NCI-H2029 (cell line): ENCODE measurements at regions not wholly inside any gene's neighbourhood (a gene's known extent, or its start where the extent isn't known, plus 50 kb on each side); places are given as distances from the start of the nearest gene placed in this dataset.

Experiments used
- DNase-seq: peaks from one replicate; lab custom pipeline; 2025; lab: John Stamatoyannopoulos, UW

DNA sequence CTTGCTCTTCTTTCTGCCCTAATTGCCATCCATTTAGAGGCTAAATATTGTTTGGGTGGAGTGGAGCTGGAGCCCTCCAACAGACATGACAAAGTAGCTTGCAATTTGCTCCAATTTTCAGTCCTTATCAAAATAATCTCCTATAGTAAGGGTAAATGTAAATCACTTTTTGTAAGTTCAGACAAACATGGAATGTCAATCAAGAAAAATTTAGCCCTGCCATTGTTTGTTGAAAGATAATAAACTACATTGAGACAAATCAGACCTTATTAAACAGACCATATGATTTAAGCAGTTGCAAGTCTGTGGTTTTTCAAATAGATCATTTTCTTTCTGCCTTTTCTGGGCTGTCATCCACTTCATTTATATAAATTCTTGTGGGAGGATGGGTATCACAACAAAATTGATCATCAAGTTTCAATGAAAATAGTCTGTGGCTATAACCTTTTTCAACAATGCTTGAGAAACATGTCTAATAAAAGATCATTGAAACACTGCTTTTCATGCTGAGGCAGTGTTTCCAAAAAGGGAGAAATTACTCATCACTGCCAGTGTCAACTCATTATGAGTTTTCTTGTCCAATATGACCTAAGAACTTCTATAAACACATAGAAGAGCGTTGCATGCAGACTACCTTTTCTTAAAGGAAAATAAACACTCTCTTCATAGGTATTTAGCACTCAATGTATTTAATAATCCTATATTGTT, 1152.0 kb upstream of the B3GALT2 start:
- no peak for DNase-seq

DNA sequence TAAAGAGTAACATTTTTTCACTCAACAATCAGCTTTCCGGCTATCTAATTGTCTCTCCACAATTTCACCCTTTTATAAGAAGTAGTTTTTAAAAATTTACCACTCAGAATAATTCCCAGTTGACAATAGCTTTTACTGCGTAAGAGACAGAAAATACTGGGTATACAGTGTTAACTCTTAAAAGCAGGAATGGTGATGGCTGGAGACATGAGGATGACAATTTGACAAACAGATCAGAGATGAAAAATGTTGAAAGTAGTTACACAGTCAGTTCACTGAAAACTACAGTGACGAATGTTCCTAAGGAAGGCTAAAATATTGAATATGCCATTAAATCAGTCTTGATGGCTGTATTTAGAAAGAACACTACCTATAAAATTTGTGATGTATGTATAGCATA, 1146.8 kb upstream of the B3GALT2 start:
- no peak for DNase-seq

DNA sequence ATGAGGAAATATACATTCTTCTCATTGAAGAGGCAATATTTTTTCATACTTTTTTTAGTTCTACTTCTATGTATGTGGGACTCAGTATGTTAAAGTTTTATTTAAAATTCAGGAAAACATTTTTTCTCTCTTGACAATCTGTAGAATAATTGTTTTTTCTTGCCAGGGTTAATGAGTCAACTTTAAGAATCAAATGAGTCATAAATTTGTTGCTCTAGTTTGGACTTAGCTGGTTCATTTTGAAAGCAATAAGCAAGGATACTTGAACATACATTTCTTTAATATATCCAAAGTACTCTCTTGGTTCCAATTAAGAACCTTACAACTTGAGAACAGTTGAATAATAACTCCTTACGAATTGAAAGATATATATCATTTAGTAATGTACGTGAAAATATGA, 1145.3 kb upstream of the B3GALT2 start:
- no peak for DNase-seq

DNA sequence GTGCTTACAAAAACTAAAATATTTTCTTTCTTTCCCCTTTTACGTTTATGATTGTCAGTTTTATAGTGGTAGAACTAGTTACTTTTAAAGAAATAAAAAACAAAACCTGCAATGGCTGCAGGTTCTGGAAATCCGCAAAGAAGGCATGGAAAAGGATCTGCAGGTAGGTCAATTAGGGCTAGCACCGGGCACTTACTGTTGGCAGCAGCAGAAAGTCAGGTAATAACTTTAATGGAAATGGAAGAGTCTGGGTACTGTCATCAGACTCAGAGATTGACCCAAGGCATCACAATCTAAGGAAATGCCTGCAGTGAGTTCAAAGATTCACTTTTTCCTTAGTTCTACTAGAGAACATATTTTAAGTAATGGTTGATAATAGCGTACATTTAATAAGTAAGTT, 1136.3 kb upstream of the B3GALT2 start:
- no peak for DNase-seq

DNA sequence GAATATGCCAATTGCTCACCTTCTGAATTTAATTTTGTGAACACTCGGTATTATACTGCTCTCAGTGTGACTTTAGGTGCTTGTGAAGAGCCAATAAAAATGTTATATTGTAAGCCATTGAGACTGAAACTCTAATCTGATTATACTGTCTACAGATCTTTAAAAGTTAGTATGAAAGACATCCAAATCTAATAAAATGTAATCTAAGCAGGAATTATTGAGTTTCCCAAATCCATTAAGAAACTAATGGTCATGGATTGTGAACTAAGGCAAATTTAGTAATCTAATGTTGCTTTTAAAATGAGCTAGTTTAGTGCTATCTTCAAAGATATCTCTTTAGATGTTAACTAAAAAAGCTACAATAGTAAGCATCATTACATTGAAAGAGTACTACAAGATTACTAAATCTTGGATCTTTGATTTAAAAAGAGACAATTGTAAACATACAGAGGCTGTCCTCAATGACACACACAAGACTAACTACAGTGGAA, 1132.4 kb upstream of the B3GALT2 start:
- DNase-seq, result no peak

DNA sequence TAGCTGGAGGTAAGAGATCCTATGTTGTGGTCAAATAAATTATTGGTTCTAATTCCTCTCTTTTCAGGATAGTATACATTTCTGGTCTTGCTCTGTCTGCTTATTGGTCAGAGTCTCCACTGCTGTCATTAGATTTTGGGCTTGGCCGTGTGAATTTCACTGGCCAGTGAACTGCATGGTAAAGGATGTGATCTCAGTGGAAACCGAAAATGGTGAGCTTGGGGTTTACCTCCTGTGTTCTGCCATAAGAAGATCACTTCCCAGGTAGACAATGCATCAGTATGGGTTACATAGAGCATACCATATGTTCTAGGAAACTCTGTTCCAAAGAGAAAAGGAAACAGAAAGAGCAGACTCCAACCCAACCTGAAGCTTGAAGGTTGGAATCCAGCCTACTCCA, 1123.3 kb upstream of the B3GALT2 start:
- no peak for DNase-seq

DNA sequence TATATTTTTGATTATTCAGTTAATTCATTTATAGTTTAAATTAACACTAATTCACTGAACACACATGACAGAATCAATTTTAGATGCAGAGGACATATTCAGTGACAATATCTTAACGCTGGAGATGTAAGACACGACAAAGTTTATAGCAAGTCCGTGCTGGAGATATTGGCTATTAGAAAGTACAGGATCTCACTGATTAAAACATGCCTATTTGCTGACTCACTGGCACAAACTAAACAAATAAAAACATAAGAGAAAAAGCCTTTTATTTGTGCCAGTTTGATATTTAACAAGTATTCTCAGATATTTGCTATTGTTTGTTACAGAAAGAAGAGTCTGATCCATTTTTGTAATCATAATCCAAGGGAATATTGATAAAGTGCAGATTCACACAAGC, 1122.9 kb upstream of the B3GALT2 start:
- DNase-seq, result no peak

DNA sequence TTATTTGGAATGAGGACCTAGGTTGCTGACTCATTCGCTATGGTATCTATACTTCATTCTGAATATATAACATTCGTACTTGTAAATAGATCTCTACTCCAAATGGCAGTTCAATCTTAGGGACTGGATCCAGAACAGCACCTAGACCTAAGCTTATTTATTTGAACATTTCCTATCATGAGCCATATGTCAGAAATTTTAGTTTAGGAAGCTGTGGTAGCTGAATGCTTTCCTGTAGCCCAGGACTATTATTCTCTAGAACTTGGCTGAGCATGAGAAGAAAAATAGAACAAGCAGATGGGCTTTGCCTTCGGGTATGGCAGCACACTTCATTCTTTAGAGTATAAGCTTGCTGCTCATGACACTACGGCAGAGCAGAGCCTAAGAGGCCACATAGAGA, 1114.4 kb upstream of the B3GALT2 start:
- no peak for DNase-seq

DNA sequence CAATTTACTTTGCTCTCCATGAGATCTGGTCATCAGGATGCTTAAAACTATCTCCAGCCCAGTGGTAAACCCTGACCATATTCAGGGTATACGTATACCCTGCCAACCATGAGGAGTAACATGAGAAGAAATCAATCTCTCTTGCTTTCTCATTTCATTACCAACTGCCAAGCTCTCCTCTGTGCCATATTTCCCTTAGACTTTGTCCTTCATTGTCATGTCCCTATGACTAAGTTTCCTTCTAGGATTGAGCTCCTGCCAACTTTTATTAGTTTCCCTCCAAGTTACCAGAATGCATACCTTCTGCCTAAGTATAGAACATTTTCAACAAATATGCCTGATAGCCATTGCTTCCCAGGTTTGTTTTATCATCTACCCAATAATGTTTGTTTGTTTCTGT, 1113.9 kb upstream of the B3GALT2 start:
- no peak for DNase-seq

DNA sequence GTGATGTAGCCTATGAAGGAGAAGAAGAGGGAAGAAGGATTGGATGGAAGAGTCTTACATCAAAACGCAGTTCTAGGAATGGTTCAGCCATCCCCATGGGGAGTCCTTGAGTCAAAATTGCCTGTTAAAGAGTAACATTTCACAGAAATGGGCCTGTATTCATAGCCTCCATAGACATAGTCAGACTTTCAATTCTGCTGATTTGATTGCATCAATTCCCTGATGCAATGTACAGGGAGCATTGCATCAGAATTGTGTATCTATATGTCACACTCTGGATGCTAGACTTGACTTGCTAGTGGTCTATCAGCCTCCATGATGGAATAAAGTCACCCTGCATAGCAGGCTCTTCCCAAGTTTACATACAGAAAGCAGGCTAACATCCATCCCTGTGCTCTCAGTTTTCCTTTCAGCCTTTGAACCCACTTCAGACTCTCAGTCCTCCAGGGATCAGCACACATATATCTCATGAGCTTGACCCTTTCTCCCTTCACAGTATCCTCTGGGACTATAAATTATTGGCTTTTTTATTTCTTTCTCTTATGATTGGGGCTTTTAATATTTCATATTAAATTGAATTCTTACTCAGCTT, 1111.7 kb upstream of the B3GALT2 start:
- no peak for DNase-seq

DNA sequence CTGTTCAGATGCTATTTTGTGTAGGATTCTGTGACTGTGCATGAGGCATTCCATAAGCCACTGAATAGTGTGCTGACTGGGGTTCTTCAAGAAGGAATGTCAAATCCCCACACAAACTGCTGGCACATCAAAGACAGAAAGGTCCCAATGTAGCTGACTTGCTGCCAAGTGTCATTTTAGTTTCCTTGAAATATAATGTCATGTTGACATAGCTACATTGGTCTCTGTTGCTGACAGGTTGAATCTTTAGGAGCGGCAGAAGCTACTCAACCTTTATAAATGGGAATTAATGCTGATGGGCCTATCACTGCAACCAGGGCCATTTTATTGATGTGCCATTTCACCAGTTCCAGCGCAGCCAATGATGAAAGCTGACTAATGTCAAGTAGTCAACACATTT, 1110.7 kb upstream of the B3GALT2 start:
- no peak for DNase-seq

DNA sequence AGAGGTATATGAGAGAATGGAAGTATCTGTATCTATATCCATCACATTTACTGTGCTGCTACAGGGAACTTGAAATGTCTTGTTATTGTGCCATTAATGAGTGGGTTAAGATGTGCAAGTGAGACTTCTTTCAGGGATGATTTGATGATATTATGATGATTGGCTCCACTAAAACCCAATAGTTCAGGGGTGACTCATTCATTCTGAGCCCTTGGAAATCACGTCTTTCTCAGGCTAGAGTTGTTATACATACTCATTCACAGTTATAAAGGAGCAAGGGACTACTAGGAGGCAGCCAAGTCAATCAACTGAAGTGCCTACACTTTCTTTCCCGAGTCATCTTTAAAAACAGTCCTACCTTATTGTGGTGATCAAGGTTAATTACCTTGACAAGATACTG, 1109.8 kb upstream of the B3GALT2 start:
- DNase-seq, result no peak

DNA sequence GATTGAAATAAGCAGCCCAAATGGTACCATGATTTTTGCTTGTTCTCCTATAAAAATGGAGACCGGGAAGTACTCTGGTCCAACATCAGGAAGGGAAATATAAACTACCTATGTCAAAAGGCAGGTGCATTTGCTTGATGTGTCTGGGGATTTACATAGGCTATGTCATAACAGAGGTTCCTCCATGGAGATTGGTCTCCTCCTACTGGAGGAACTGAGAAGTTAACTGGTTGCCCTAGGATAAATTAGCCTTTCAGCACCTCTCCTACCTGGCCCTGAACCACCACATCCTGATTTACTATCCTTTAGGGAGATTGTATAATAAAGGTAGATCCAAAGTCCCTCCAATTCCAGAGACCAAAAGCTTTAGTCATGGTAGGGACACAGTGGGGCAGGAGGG, 1109.3 kb upstream of the B3GALT2 start:
- DNase-seq, result no peak

DNA sequence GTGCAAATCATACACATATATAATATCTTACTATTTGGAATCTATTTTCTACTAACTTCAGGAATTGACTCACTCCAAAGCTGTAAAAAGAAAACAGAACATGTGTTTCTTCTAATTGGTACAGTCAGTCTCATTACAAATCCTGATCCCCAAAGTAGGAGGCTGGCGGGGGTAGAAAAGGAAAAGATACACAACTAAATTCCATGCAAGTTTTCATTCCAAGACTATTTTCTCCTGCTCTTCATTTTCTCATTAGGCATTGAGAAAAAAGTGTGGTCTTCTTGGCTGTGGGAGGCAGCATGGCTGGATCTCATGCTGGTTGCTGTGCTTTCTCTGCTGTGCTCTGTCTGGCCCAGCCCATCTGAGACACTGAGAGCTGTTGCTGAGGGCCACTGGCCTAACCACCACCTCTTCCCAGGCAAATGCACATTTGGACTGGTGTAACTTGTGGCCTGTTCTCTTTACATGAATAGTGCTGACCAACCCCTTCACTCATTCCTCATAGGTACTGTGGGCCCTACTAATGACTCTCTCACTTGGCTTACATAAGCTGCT, 1107.5 kb upstream of the B3GALT2 start:
- DNase-seq, result no peak

DNA sequence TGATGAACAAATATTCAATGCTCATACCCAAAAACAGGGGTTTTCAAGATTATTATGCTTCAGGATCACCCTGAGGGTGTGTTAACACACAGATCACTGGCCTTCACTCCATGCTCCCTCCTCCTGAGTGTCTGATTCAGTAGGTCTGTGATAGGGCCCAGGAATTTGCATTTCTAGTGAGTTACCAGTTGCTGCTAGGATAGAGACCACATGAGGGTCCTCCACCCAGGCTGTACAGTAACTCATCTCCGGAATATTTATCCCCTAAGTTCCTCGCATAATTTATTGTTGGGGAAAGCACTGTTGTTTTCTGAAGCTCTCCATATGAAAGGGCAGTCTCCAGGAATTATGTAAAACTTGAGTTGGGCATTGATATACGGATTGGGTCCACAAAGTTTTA, 1106.6 kb upstream of the B3GALT2 start:
- DNase-seq, result no peak

DNA sequence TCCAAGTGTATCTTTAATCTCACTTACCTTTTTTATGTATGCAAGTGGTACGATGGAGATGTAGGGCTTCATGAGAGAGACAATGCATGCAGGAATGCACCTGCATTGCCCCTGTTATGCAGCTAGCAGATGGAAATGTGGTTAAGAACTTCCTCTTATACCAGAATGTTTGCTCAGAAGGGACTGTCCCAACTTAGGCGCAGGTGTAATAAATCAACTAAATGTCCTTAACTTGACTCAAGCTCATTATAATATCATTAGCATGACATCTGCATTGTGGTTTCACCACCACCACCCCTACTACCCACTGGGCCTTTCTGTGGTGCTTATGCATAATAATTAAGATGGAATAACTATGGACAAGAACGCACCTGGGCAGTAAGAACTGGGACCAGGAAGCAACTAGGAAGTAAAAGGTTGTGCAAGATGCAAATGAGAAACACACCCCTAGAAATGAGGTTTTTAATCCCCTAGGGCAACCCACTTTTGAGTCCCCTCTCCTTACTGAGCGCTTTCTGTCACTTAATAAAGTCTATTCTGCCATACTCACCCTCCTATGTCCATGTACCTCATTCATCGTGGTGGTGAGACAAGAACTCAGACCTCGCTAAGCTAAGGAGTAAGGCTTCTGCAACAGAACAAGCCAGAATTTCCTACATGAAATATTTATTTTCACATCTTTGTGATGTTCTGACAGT, 1103.3 kb upstream of the B3GALT2 start:
- DNase-seq, result no peak

DNA sequence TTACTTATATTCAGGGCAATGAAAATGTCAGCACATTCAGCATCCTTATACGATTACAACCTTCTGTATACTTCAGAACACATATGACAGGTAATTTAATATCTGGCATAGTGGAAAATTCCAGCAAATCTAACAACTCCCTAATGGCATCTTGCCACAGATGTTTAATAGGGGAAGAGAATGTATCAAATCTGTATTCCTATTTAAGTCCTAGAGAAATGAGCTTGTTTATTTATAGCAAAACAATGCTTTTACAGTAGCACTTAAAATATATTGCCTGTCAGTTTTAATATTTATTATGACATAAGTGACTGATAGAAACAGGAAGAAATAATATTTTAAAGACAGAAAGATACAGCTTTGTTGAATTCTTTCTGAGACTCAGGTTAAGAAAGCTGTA, 1101.8 kb upstream of the B3GALT2 start:
- no peak for DNase-seq

DNA sequence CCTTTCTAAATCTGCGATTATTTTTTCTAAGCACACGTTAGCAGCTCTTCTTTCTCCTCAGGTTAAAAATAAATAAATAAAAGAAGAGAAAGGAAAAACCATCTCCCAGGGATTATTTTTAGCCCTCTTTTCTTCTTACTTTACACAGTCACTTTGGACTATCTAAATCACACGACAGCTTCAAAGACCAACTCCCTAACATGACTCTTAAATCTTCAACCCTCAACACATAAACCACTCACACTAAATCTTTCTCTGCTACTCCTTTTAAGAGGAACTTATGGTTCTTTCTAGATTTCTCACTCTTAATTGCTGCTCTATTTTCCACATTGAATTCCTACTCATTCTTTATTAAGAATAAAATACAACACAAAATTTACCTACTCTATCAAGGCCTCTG, 1095.0 kb upstream of the B3GALT2 start:
- DNase-seq, result no peak

DNA sequence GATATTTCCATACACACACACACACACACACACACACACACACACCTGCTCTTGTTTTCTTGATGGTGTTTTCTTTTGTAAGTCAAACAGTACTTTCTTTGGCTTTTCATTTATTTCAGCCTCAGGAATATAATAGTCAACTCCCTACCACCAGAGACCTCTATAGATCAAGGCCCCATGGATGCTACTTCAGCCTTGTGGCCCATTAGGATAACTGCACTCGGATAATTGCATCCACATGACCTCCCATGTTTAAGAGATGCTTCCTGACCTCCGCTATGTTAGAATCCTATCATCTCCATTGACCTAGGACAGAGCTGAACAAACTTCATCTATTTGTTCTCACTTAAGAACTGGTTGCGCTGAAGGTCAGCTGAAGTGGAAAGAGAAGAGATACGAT, 1094.0 kb upstream of the B3GALT2 start:
- no peak for DNase-seq

DNA sequence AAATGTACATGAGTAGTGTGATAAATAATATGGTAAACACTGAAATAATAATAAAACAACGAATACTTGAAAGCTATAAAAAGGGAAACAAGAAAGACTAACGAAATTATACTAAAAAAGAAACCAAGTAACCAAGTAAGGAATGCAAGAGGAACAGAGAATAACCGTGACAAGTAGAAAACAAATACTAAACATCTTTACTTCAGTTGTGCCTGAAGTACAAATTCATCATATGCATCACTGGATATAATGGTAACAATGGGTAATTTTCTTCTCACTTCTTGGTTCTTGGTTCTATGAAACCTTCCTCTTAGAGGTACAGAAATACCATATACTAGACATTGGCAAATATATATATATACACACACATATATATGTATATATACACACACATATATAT, 1093.6 kb upstream of the B3GALT2 start:
- DNase-seq, result no peak

DNA sequence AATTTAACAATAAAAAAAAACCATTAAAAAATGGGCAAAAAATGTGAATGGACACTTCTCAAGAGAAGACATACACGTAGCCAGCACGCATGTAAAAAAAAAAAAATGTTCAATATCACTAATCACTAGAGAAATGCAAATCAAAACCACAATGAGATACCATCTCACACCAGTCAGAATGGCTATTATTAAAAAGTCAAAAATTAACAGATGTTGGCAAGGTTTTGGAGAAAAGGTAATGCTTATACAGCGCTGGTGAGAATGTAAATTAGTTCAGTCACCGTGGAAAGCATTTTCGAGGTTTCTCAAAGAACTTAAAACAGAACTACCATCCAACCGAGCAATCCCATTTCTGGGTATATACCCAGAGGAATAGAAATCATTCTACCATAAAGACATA, 1091.5 kb upstream of the B3GALT2 start:
- no peak for DNase-seq

DNA sequence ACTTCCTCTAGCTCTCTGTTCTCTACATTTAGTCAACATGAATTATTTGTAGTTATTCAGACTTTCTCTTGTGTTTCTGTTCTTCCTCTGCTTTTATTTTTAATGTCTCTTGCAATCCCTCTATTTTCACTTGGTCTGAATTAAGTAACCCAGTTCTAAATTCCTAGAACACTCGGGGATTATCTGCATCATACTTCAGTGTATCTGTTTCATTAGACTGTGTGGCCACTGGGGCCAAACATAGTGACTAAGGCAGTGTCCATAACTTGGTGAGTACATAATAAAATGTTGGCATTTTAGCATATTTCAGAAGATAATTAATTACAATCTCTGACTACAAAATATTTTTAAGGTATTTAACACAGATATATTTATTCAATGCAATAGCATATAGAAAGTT, 1087.2 kb upstream of the B3GALT2 start:
- no peak for DNase-seq

DNA sequence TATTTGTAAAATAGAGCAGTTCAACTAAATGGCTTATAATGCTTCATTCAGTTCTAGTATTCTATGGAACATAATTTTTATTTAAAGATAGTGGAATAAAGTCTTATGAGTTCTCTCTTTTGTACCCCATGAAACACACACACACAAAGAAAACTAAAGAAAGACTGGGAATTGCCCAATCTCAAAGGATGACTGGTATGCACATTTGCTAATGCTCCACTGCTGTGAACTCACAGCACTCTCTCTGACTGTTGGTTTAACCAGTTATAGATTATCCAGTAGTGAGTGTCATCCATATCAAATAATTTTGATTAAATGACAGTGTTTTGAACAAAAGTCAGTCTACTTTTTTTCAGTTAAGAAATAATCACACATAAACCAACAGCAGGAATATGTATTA, 1082.4 kb upstream of the B3GALT2 start:
- DNase-seq, result no peak
